Stomach (tissue), 8 donors: ENCODE measurements at regions not wholly inside any gene's neighbourhood (a gene's known extent, or its start where the extent isn't known, plus 50 kb on each side); places are given as distances from the start of the nearest gene placed in this dataset.

Source experiments
- DNase-seq, 2 donors: peaks; one replicate each; pipeline versions ENCODE4 v3.0.0 to v3.0.0-alpha.2; 2013 to 2019
- H3K27ac ChIP-seq, 5 donors: fragments of 200-600 bp in 4 of 5; sonication (generic) in 4 of 5; one replicate each; pipeline ENCODE4 v1.5.1; 2013 to 2019; ENCODE audit warnings: mild to moderate bottlenecking in 1 of 5, moderate library complexity in 1 of 5
- H3K27me3 ChIP-seq, 3 donors: fragments of 200-600 bp; sonication (generic); one replicate each; pipeline ENCODE4 v1.5.1; 2017 to 2019; ENCODE audit warnings: mixed run types in 1 of 3
- H3K36me3 ChIP-seq, 4 donors: fragments of 200-600 bp; sonication (generic); 1 replicate in 3 of 4; 2 replicates in 1 of 4; pipeline ENCODE4 v1.5.1; 2016 to 2019
- H3K4me1 ChIP-seq, 4 donors: fragments of 200-600 bp; sonication (generic); one replicate each; pipeline ENCODE4 v1.5.1; 2016 to 2019
- H3K4me3 ChIP-seq, 4 donors: fragments of 200-600 bp; sonication (generic) in 3 of 4; one replicate each; pipeline ENCODE4 v1.5.1; 2016 to 2019; ENCODE audit warnings: mild to moderate bottlenecking in 1 of 4
- H3K9me3 ChIP-seq, 4 donors: fragments of 200-600 bp; sonication (generic); one replicate each; pipeline ENCODE4 v1.5.1; 2016 to 2019
- CTCF ChIP-seq, 7 experiments: fragments of 450-650 bp in 4 of 7; fragments of 200-600 bp in 3 of 7; sonication (generic) in 3 of 7; IDR thresholded peaks; one replicate each; pipeline ENCODE4 v1.5.1; 2016 to 2019; ENCODE audit warnings: antibody characterized with exemption in 7 of 7, control low read depth in 2 of 7, mild to moderate bottlenecking in 1 of 7
- EP300 ChIP-seq: sonication (generic); formaldehyde crosslinking; IDR thresholded peaks from one replicate; pipeline ENCODE4 v1.6.1; 2017; ENCODE audit warnings: antibody characterized with exemption
- POLR2A ChIP-seq, 4 donors: fragments of 450-650 bp; IDR thresholded peaks; one replicate each; pipeline ENCODE4 v1.6.1; 2016; ENCODE audit warnings: antibody characterized with exemption in 4 of 4, control low read depth in 2 of 4, mild to moderate bottlenecking in 1 of 4, moderate library complexity in 1 of 4
- POLR2AphosphoS5 ChIP-seq, 3 donors: sonication (generic); formaldehyde crosslinking; IDR thresholded peaks; one replicate each; pipeline ENCODE4 v1.6.1; 2016; ENCODE audit warnings: antibody characterized with exemption in 3 of 3
- WGBS, 5 donors: extraction: QIAGEN DNeasy Blood & Tissue Kit in 3 of 5; methylation state at CpG; one replicate each; pipeline versions ENCODE4 v1.1.5 to v1.1.7; 2013 to 2018; 5-methylcytosine and 5-hydroxymethylcytosine counted together
- intact Hi-C: fragments of 100-400 bp; cut with DNase I; formaldehyde crosslinking; loops from one replicate; pipeline ENCODE4 v1.15.1; 2023; ENCODE audit warnings: low total_unique reads
- donor health status: healthy with polysubstance abuse.
- donor health status: Bipolar disorder and iron deficiency.
- donor health status: healthy.

- 30 to 50% (median 37%) methylated on average over 1 of the region's 1 CpG for WGBS, 5 donors
- no peak overlapping the region for H3K27ac ChIP-seq
- H3K9me3 ChIP-seq: no peaks in the 10 kb centered on the region
- peaks cover 0 to 8% (median 0%) of the 10 kb centered on the region in 4 donors for H3K4me1 ChIP-seq
- no peaks in the 10 kb centered on the region for H3K27me3 ChIP-seq
- TF ChIP-seq POLR2AphosphoS5 (IDR thresholded peaks at IDR 0.05) (no peak), POLR2A (IDR thresholded peaks at IDR 0.05) (no peak), EP300 (no peak), CTCF (IDR thresholded peaks at IDR 0.05) (no peak)
- intact Hi-C loops: no loop called here
- H3K4me3 ChIP-seq: no peak overlapping the region
- peak in 1 of 2 donors; percentile 3 for DNase-seq
- no peaks in the 10 kb centered on the region for H3K36me3 ChIP-seq
Measured at GRCh38 chr9:28688172-28688571, 1114.9 kb upstream of the C9orf72 start.

GRCh38 chr9:28692012-28692411 lies 1118.7 kb upstream of the C9orf72 start:
- TF ChIP-seq CTCF (IDR thresholded peaks at IDR 0.05) (no peak), POLR2A (IDR thresholded peaks at IDR 0.05) (no peak), EP300 (no peak), POLR2AphosphoS5 (IDR thresholded peaks at IDR 0.05) (no peak)
- Histone ChIP-seq H3K27ac (no peak overlapping the region), H3K9me3 (no peaks in the 10 kb centered on the region), H3K4me3 (no peak overlapping the region), H3K27me3 (no peaks in the 10 kb centered on the region), H3K36me3 (no peaks in the 10 kb centered on the region), H3K4me1 (peaks cover 0 to 8% (median 0%) of the 10 kb centered on the region in 4 donors)
- intact Hi-C loops: no loop called here
- DNase-seq: no peak
- 90 to 93% (median 91%) methylated on average over 8 of the region's 8 CpGs for WGBS, 5 donors

- peaks cover 0 to 23% (median 12%) of the 10 kb centered on the region in 4 donors for H3K9me3 ChIP-seq
- no peak overlapping the region for H3K27ac ChIP-seq
- no peaks in the 10 kb centered on the region for H3K4me1 ChIP-seq
- TF ChIP-seq EP300 (no peak), CTCF (IDR thresholded peaks at IDR 0.05) (no peak), POLR2AphosphoS5 (IDR thresholded peaks at IDR 0.05) (no peak), POLR2A (IDR thresholded peaks at IDR 0.05) (no peak)
- H3K4me3 ChIP-seq: no peak overlapping the region
- intact Hi-C loops: no loop called here
- 50 to 60% (median 54%) methylated on average over 2 of the region's 2 CpGs for WGBS, 5 donors
- DNase-seq: no peak
- no peaks in the 10 kb centered on the region for H3K36me3 ChIP-seq
- no peaks in the 10 kb centered on the region for H3K27me3 ChIP-seq
Measured at GRCh38 chr9:28696960-28697359, 1123.7 kb upstream of the C9orf72 start.

- intact Hi-C loops: no loop called here
- no peaks in the 10 kb centered on the region for H3K36me3 ChIP-seq
- no peak for DNase-seq
- H3K4me3 ChIP-seq: no peak overlapping the region
- TF ChIP-seq EP300: no peak
- no peak for TF ChIP-seq CTCF (IDR thresholded peaks at IDR 0.05)
- no peak for TF ChIP-seq POLR2A (IDR thresholded peaks at IDR 0.05)
- no peak for TF ChIP-seq POLR2AphosphoS5 (IDR thresholded peaks at IDR 0.05)
- H3K9me3 ChIP-seq: peaks cover 0 to 23% (median 12%) of the 10 kb centered on the region in 4 donors
- H3K4me1 ChIP-seq: no peaks in the 10 kb centered on the region
- 78 to 88% (median 83%) methylated on average over 6 of the region's 6 CpGs for WGBS, 5 donors
- H3K27ac ChIP-seq: no peak overlapping the region
- H3K27me3 ChIP-seq: no peaks in the 10 kb centered on the region
Measured at GRCh38 chr9:28699632-28700031, 1126.4 kb upstream of the C9orf72 start.
